MCF 10A (cell line): ENCODE measurements at regions not wholly inside any gene's neighbourhood (a gene's known extent, or its start where the extent isn't known, plus 50 kb on each side); places are given as distances from the start of the nearest gene placed in this dataset.

Experiments
- BruUV-seq: library from RNA; stranded (reverse); fragments of 400-500 nt; replicated peaks from 2 replicates; lab custom pipeline; 2021; lab: Mats Ljungman, UMichigan
- CTCF ChIA-PET: fragments of 300-600 bp; sonication (Branson Sonifier 250); formaldehyde crosslinking; extraction: SDS; loops from one replicate; lab custom pipeline; 2021; ENCODE audit warnings: antibody characterized with exemption, inconsistent platforms; lab: Yijun Ruan, JAX
- POLR2A ChIA-PET: fragments of 300-600, 350-650 bp; sonication (Branson Sonifier 250); formaldehyde crosslinking; extraction: SDS; loops from one replicate; lab custom pipeline; 2020; ENCODE audit warnings: antibody characterized with exemption, inconsistent platforms; lab: Yijun Ruan, JAX
- DNase-seq: peaks from one replicate; pipeline ENCODE4 v3.0.0-alpha.2; 2018; ENCODE audit not compliant: unreplicated experiment
- H3K27ac Mint-ChIP-seq: one replicate; pipeline ENCODE4 v1.8.0; 2022; ENCODE audit warnings: mild to moderate bottlenecking, low read depth, mixed read lengths; ENCODE audit not compliant: unreplicated experiment
- H3K27me3 Mint-ChIP-seq: one replicate; pipeline ENCODE4 v1.8.0; 2022; ENCODE audit warnings: mixed read lengths; ENCODE audit not compliant: insufficient read depth, unreplicated experiment
- H3K36me3 Mint-ChIP-seq: one replicate; pipeline ENCODE4 v1.8.0; 2022; ENCODE audit warnings: mild to moderate bottlenecking, moderate library complexity, mixed read lengths; ENCODE audit not compliant: insufficient read depth, unreplicated experiment
- H3K4me1 Mint-ChIP-seq: one replicate; pipeline ENCODE4 v1.8.0; 2022; ENCODE audit warnings: mixed read lengths; ENCODE audit not compliant: insufficient read depth, unreplicated experiment
- H3K4me3 Mint-ChIP-seq: one replicate; pipeline ENCODE4 v1.8.0; 2022; ENCODE audit warnings: mild to moderate bottlenecking, moderate library complexity, mixed read lengths; ENCODE audit not compliant: unreplicated experiment
- H3K9me3 Mint-ChIP-seq: one replicate; pipeline ENCODE4 v1.8.0; 2022; ENCODE audit warnings: mixed read lengths; ENCODE audit not compliant: unreplicated experiment
- intact Hi-C: fragments of 100-400 bp; cut with micrococcal nuclease; formaldehyde crosslinking; loops from 2 replicates; pipeline ENCODE4 v1.14.1; 2022
- TF ChIP-seq, protein P1 (sequence below): fragments of 200-600 bp; IDR thresholded peaks from one replicate; pipeline ENCODE4 v1.8.0; 2022; ENCODE audit warnings: antibody characterized with exemption, mild to moderate bottlenecking; ENCODE audit not compliant: unreplicated experiment

DNA sequence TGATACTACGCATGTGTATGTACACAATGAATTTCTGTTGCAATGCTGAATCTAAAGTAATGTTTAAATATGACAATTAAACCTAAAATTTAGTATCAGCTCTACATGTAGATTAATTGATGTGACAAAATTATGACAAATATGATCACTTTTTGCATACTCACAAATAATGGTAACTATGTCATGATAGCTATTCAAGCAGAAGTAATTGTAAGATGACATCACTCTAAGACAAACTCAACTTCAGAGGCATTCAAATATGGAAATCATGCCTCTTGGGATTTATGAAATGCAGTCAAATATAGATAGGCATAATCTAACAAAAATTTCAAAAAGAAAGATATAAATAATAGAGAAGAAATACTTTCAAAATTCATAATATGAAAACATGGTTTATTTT lies 571.7 kb upstream of the LRFN5 start:
- CTCF ChIA-PET = no interaction called here
- H3K4me1 Mint-ChIP-seq = no peaks in the 10 kb centered on the region
- intact Hi-C loops = no loop called here

DNA sequence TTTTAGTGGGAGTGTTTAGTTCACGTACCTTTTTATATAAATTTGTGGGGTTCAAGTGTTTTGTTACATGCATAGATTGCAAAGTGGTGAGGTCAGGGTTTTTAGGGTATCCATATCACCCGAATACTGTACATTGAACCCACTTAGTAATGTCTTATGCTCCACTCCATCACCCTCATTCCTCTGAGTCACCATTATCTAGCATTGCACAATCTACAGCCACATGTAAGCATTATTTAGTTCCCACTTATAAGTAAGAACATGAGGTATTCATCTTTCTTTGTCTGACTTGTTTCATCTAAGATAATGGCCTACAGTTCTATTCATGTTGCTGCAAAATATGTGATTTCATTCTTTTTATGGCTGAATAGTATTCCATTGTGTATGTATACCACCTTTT lies 583.7 kb upstream of the LRFN5 start:
- BruUV-seq = no TSS peak
- H3K27ac Mint-ChIP-seq = no peak overlapping the region
- TF ChIP-seq, protein P1, sequence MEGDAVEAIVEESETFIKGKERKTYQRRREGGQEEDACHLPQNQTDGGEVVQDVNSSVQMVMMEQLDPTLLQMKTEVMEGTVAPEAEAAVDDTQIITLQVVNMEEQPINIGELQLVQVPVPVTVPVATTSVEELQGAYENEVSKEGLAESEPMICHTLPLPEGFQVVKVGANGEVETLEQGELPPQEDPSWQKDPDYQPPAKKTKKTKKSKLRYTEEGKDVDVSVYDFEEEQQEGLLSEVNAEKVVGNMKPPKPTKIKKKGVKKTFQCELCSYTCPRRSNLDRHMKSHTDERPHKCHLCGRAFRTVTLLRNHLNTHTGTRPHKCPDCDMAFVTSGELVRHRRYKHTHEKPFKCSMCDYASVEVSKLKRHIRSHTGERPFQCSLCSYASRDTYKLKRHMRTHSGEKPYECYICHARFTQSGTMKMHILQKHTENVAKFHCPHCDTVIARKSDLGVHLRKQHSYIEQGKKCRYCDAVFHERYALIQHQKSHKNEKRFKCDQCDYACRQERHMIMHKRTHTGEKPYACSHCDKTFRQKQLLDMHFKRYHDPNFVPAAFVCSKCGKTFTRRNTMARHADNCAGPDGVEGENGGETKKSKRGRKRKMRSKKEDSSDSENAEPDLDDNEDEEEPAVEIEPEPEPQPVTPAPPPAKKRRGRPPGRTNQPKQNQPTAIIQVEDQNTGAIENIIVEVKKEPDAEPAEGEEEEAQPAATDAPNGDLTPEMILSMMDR = no peak
- POLR2A ChIA-PET = no interaction called here
- intact Hi-C loops = no loop called here
- peak; percentile 24 for DNase-seq
- no peaks in the 10 kb centered on the region for H3K9me3 Mint-ChIP-seq
- no peak overlapping the region for H3K4me3 Mint-ChIP-seq
- no peaks in the 10 kb centered on the region for H3K4me1 Mint-ChIP-seq
- H3K36me3 Mint-ChIP-seq = no peaks in the 10 kb centered on the region
- CTCF ChIA-PET = no interaction called here
- peaks cover 73% of the 10 kb centered on the region for H3K27me3 Mint-ChIP-seq

More for the DNA sequence above, 571.7 kb upstream of the LRFN5 start:
- TF ChIP-seq, protein P1 = no peak
- BruUV-seq = no TSS peak
- POLR2A ChIA-PET = no interaction called here
- H3K4me3 Mint-ChIP-seq = no peak overlapping the region
- no peaks in the 10 kb centered on the region for H3K9me3 Mint-ChIP-seq
- H3K27me3 Mint-ChIP-seq = peaks cover 18% of the 10 kb centered on the region
- H3K27ac Mint-ChIP-seq = no peak overlapping the region
- peaks cover 7% of the 10 kb centered on the region for H3K36me3 Mint-ChIP-seq
- DNase-seq = no peak

DNA sequence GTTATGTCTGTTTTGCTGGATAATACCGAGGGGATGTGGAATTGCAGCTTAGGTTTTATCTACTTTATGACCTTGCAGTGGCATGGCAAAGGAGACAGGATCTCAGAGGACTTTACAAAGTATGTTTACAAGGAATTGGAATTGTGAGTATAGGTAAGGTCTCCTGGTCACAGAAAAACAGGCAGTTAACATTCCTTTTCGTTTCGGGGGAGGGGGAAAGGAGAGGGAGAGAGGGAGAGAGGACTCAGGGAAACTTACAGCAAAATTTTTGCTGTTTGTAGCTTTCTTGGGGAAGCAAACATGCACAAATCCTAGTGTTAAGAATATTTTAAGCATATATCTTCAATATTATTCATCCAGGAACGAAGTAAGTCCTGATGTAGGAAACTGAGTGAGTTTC lies 590.5 kb upstream of the LRFN5 start:
- no peak overlapping the region for H3K4me3 Mint-ChIP-seq
- DNase-seq = no peak
- intact Hi-C loops = no loop called here
- no peaks in the 10 kb centered on the region for H3K36me3 Mint-ChIP-seq
- BruUV-seq = no TSS peak
- H3K4me1 Mint-ChIP-seq = no peaks in the 10 kb centered on the region
- no peak overlapping the region for H3K27ac Mint-ChIP-seq
- H3K9me3 Mint-ChIP-seq = no peaks in the 10 kb centered on the region
- peaks cover 86% of the 10 kb centered on the region for H3K27me3 Mint-ChIP-seq
- TF ChIP-seq, protein P1 = no peak
- ChIA-PET CTCF (no interaction called here), POLR2A (no interaction called here)

DNA sequence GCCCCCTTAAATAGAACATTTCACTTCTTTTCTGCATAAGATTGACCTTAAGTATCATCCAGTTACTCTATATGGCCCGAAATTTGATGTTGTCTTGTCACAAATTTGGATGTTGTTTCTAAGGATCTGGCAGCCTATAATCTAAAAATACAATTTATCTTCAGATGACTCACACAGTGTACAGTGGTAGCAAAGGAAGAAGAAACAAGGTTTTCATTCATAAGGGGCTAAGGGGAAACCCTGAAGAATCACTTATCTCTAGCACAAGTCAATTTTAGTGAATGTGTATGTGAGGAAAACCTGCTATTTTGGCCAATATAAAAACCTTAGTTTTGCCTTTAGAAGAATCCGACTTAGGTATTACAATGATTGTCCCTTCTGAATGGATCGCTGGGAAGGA lies 606.3 kb upstream of the LRFN5 start:
- ChIA-PET POLR2A (no interaction called here), CTCF (no interaction called here)
- intact Hi-C loops = no loop called here
- Mint-ChIP-seq H3K27ac (no peak overlapping the region), H3K36me3 (no peaks in the 10 kb centered on the region), H3K4me1 (no peaks in the 10 kb centered on the region), H3K27me3 (peaks cover 66% of the 10 kb centered on the region), H3K4me3 (no peak overlapping the region), H3K9me3 (no peaks in the 10 kb centered on the region)
- BruUV-seq = no TSS peak
- TF ChIP-seq, protein P1 = no peak
- no peak for DNase-seq
